HT1080 (cell line): ENCODE measurements at regions not wholly inside any gene's neighbourhood (a gene's known extent, or its start where the extent isn't known, plus 50 kb on each side); places are given as distances from the start of the nearest gene placed in this dataset.
"Not testable (repeated sequence)": the region's sequence is repeated elsewhere in the genome, so short reads cannot be mapped to it uniquely, and the experiment has no call there.

Source experiments
- DNase-seq: peaks from one replicate; pipeline ENCODE4 v3.0.0-alpha.2; 2015; ENCODE audit warnings: low read depth

- DNase-seq = no peak
Measured at GRCh38 chr10:65408401-65408800, 1517.4 kb upstream of the LRRTM3 start.

- DNase-seq = no peak
Measured at GRCh38 chr10:65413001-65413400, 1512.8 kb upstream of the LRRTM3 start.

GRCh38 chr10:65415318-65415717 lies 1510.5 kb upstream of the LRRTM3 start:
- DNase-seq = no peak

- peak; percentile 13 for DNase-seq
Measured at GRCh38 chr10:65416094-65416493, 1509.7 kb upstream of the LRRTM3 start.

GRCh38 chr10:65419629-65420028 lies 1506.2 kb upstream of the LRRTM3 start:
- DNase-seq = no peak

- no peak for DNase-seq
Measured at GRCh38 chr10:65423043-65423442, 1502.8 kb upstream of the LRRTM3 start.

- not testable (repeated sequence) for DNase-seq
Measured at GRCh38 chr10:65429381-65429780, 1496.5 kb upstream of the LRRTM3 start.

GRCh38 chr10:65430979-65431378 lies 1494.9 kb upstream of the LRRTM3 start:
- DNase-seq = no peak

GRCh38 chr10:65470986-65471385 lies 1454.8 kb upstream of the LRRTM3 start:
- DNase-seq = no peak

- DNase-seq = no peak
Measured at GRCh38 chr10:65482848-65483247, 1443.0 kb upstream of the LRRTM3 start.

GRCh38 chr10:65491799-65492198 lies 1434.0 kb upstream of the LRRTM3 start:
- no peak for DNase-seq

GRCh38 chr10:65496541-65496940 lies 1429.3 kb upstream of the LRRTM3 start:
- no peak for DNase-seq

- no peak for DNase-seq
Measured at GRCh38 chr10:65497837-65498236, 1428.0 kb upstream of the LRRTM3 start.

- DNase-seq = no peak
Measured at GRCh38 chr10:65500716-65501115, 1425.1 kb upstream of the LRRTM3 start.

- DNase-seq = no peak
Measured at GRCh38 chr10:65501259-65501658, 1424.6 kb upstream of the LRRTM3 start.

- peak; percentile 52 for DNase-seq
Measured at GRCh38 chr10:65518379-65518778, 1407.5 kb upstream of the LRRTM3 start.

- DNase-seq = no peak
Measured at GRCh38 chr10:65528986-65529385, 1396.8 kb upstream of the LRRTM3 start.

GRCh38 chr10:65531545-65531944 lies 1394.3 kb upstream of the LRRTM3 start:
- DNase-seq = no peak

GRCh38 chr10:65534771-65535170 lies 1391.1 kb upstream of the LRRTM3 start:
- DNase-seq = no peak

GRCh38 chr10:65544756-65545155 lies 1381.1 kb upstream of the LRRTM3 start:
- no peak for DNase-seq

GRCh38 chr10:65548001-65548400 lies 1377.8 kb upstream of the LRRTM3 start:
- DNase-seq = no peak

- DNase-seq = no peak
Measured at GRCh38 chr10:65550761-65551160, 1375.1 kb upstream of the LRRTM3 start.

GRCh38 chr10:65555192-65555591 lies 1370.6 kb upstream of the LRRTM3 start:
- no peak for DNase-seq

- DNase-seq = peak; percentile 71
Measured at GRCh38 chr10:65556006-65556405, 1369.8 kb upstream of the LRRTM3 start.
